GM18868 (cell line): ENCODE measurements at regions not wholly inside any gene's neighbourhood (a gene's known extent, or its start where the extent isn't known, plus 50 kb on each side); places are given as distances from the start of the nearest gene placed in this dataset.

Experiments
- ATAC-seq: cut with Tn5 transposase; IDR thresholded peaks from one replicate; pipeline ENCODE4 v1.9.1; 2021; ENCODE audit warnings: mild to moderate bottlenecking, moderate library complexity; ENCODE audit not compliant: unreplicated experiment

GRCh38 chr5:4212981-4213819 lies 617.6 kb downstream of the IRX1 start:
- no peak for ATAC-seq

- ATAC-seq: no peak
Observed at GRCh38 chr5:4215143-4215542, 619.5 kb downstream of the IRX1 start.

- no peak for ATAC-seq
Observed at GRCh38 chr5:4216142-4216541, 620.5 kb downstream of the IRX1 start.

- ATAC-seq: no peak
Observed at GRCh38 chr5:4220016-4220415, 624.4 kb downstream of the IRX1 start.

- no peak for ATAC-seq
Observed at GRCh38 chr5:4221048-4221447, 625.4 kb downstream of the IRX1 start.

- no peak for ATAC-seq
Observed at GRCh38 chr5:4222147-4222546, 626.5 kb downstream of the IRX1 start.

- no peak for ATAC-seq
Observed at GRCh38 chr5:4222821-4223220, 627.2 kb downstream of the IRX1 start.

- no peak for ATAC-seq
Observed at GRCh38 chr5:4225741-4226140, 630.1 kb downstream of the IRX1 start.

GRCh38 chr5:4226565-4226964 lies 630.9 kb downstream of the IRX1 start:
- ATAC-seq: no peak

- ATAC-seq: no peak
Observed at GRCh38 chr5:4228708-4229107, 633.1 kb downstream of the IRX1 start.

- no peak for ATAC-seq
Observed at GRCh38 chr5:4229414-4230292, 634.0 kb downstream of the IRX1 start.

GRCh38 chr5:4230471-4230785 lies 634.8 kb downstream of the IRX1 start:
- no peak for ATAC-seq

- no peak for ATAC-seq
Observed at GRCh38 chr5:4230786-4231641, 635.4 kb downstream of the IRX1 start.

GRCh38 chr5:4232084-4232483 lies 636.5 kb downstream of the IRX1 start:
- no peak for ATAC-seq

- ATAC-seq: no peak
Observed at GRCh38 chr5:4233671-4234070, 638.0 kb downstream of the IRX1 start.

GRCh38 chr5:4243479-4244264 lies 648.0 kb downstream of the IRX1 start:
- no peak for ATAC-seq

- no peak for ATAC-seq
Observed at GRCh38 chr5:4244306-4244705, 648.7 kb downstream of the IRX1 start.

GRCh38 chr5:4245076-4245475 lies 649.4 kb downstream of the IRX1 start:
- ATAC-seq: no peak

- ATAC-seq: no peak
Observed at GRCh38 chr5:4245511-4245910, 649.9 kb downstream of the IRX1 start.

- no peak for ATAC-seq
Observed at GRCh38 chr5:4246447-4246846, 650.8 kb downstream of the IRX1 start.
